ENCODE measurements at regions not wholly inside any gene's neighbourhood (a gene's known extent, or its start where the extent isn't known, plus 50 kb on each side); places are given as distances from the start of the nearest gene placed in this dataset.

DNA sequence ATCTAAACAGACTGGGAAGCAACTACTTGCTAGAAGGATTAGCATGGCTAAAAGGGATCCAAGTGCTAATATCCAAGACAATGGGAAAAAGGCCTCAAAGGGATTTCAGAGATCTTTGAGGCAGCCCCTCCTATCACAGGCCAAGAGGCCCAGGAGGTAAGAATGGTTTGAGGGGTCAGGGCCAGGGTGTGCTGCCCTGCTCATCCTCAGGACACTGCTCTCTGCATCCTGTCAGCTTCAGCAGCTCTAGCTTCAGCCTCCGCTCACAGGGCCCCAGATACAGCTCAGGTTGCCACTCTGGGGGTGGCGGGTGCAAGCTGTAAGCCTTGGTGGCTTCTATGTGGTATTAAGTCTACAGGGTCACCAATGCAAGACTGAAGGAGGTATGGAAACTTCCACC, 278.7 kb downstream of the PARP8 start:
- Histone ChIP-seq H3K36me3 (ENCODE audit: insufficient read depth, low read length) (no peaks in the 10 kb centered on the region), H3K4me1 (ENCODE audit: insufficient read depth, low read length, severe bottlenecking) (no peaks in the 10 kb centered on the region), H3F3A (ENCODE audit: insufficient read depth, low read length) (no peaks in the 10 kb centered on the region), H3K79me2 (ENCODE audit: insufficient read depth, low read length) (no peaks in the 10 kb centered on the region), H3K27me3 (ENCODE audit: insufficient read depth, low read length) (no peaks in the 10 kb centered on the region), H3K9me3 (ENCODE audit: low read length) (no peaks in the 10 kb centered on the region), H3K4me3 (ENCODE audit: low read depth, low read length, poor library complexity, severe bottlenecking) (no peak overlapping the region), H2AFZ (ENCODE audit: low read length) (no peak overlapping the region), H4K20me1 (ENCODE audit: insufficient read depth, low read length) (no peaks in the 10 kb centered on the region), H3K9ac (ENCODE audit: low read length) (no peak overlapping the region), H3K27ac (ENCODE audit: low read depth, low read length, poor library complexity, severe bottlenecking) (no peak overlapping the region), H3K9me2 (ENCODE audit: low read depth, low read length) (no peaks in the 10 kb centered on the region), H3K4me2 (ENCODE audit: low read length) (no peak overlapping the region)
- TF ChIP-seq, protein P1, sequence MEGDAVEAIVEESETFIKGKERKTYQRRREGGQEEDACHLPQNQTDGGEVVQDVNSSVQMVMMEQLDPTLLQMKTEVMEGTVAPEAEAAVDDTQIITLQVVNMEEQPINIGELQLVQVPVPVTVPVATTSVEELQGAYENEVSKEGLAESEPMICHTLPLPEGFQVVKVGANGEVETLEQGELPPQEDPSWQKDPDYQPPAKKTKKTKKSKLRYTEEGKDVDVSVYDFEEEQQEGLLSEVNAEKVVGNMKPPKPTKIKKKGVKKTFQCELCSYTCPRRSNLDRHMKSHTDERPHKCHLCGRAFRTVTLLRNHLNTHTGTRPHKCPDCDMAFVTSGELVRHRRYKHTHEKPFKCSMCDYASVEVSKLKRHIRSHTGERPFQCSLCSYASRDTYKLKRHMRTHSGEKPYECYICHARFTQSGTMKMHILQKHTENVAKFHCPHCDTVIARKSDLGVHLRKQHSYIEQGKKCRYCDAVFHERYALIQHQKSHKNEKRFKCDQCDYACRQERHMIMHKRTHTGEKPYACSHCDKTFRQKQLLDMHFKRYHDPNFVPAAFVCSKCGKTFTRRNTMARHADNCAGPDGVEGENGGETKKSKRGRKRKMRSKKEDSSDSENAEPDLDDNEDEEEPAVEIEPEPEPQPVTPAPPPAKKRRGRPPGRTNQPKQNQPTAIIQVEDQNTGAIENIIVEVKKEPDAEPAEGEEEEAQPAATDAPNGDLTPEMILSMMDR (IDR thresholded peaks at IDR 0.05; ENCODE audit: low read length) = no peak
- no peak for TF ChIP-seq EZH2 (IDR thresholded peaks at IDR 0.05; ENCODE audit: borderline replicate concordance, low read length)

DNA sequence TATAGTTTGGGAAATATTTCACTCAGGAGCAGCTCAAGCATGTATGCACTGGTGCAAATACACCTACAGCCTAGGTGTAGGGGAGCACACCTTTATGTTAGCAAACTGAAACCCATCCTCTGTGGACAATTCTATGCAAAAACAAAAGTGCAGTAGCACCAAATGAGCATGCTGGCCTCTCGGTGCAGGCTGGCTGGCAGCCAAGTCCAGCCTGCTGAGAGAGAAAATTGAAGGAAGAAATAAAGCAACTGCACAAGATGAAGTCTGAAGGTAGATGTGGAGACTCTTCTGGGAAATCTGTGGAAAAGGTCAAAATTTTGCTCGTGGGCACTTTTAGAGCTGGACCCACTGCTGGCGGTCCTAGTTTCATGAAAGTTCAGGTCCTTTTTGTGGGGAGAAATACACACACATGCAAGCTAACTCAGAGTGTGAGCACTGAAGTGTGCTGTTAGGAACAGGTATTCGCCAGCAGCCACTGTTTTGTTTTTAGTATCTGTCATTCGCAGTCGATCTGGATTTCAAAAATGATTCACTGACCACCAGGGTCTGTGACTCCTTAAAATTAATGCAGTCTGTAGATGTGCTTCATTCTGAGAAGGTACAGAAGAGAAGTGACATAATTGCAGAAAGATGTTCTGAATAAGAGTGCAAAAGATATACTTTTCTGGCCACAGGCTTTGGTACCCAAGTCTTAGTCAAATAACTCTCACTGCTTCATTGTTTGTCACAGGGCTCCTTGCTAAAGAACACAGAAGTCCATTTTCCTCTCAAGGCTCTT, 281.7 kb downstream of the PARP8 start:
- H3K79me2 ChIP-seq (ENCODE audit: insufficient read depth, low read length) = no peaks in the 10 kb centered on the region
- H3K9me3 ChIP-seq (ENCODE audit: low read length) = no peaks in the 10 kb centered on the region
- no peaks in the 10 kb centered on the region for H3K4me1 ChIP-seq (ENCODE audit: insufficient read depth, low read length, severe bottlenecking)
- H4K20me1 ChIP-seq (ENCODE audit: insufficient read depth, low read length) = no peaks in the 10 kb centered on the region
- no peaks in the 10 kb centered on the region for H3F3A ChIP-seq (ENCODE audit: insufficient read depth, low read length)
- no peak overlapping the region for H3K9ac ChIP-seq (ENCODE audit: low read length)
- no peak overlapping the region for H2AFZ ChIP-seq (ENCODE audit: low read length)
- TF ChIP-seq EZH2 (IDR thresholded peaks at IDR 0.05; ENCODE audit: borderline replicate concordance, low read length) = no peak
- TF ChIP-seq, protein P1 (IDR thresholded peaks at IDR 0.05; ENCODE audit: low read length) = no peak
- H3K27me3 ChIP-seq (ENCODE audit: insufficient read depth, low read length) = no peaks in the 10 kb centered on the region
- H3K27ac ChIP-seq (ENCODE audit: low read depth, low read length, poor library complexity, severe bottlenecking) = no peak overlapping the region
- H3K4me2 ChIP-seq (ENCODE audit: low read length) = no peak overlapping the region
- no peaks in the 10 kb centered on the region for H3K36me3 ChIP-seq (ENCODE audit: insufficient read depth, low read length)
- no peaks in the 10 kb centered on the region for H3K9me2 ChIP-seq (ENCODE audit: low read depth, low read length)
- H3K4me3 ChIP-seq (ENCODE audit: low read depth, low read length, poor library complexity, severe bottlenecking) = no peak overlapping the region

DNA sequence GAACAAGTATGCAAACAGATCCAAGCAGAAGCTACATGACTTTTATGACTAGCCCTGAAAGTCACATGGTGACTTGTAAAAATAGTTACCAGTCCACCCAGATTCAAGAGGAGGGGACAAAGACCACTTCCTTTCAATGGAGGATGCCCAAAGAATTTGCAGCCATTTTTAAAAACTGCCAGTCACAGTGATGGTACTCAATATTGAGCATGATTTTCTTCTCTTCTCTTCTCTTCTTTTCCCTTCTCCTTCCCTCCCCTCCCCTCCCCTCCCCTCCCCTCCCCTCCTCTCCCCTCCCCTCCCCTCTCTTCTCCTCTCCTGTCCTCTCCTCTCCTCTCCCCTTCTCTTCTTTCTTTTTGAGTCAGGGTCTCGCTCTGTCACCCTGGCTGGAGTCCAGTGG, 286.9 kb downstream of the PARP8 start:
- Histone ChIP-seq H3K4me2 (ENCODE audit: low read length) (no peak overlapping the region), H3K79me2 (ENCODE audit: insufficient read depth, low read length) (no peaks in the 10 kb centered on the region), H3K9me3 (ENCODE audit: low read length) (no peaks in the 10 kb centered on the region), H3K9me2 (ENCODE audit: low read depth, low read length) (no peaks in the 10 kb centered on the region), H3K36me3 (ENCODE audit: insufficient read depth, low read length) (no peaks in the 10 kb centered on the region), H2AFZ (ENCODE audit: low read length) (no peak overlapping the region), H3K27ac (ENCODE audit: low read depth, low read length, poor library complexity, severe bottlenecking) (no peak overlapping the region), H3F3A (ENCODE audit: insufficient read depth, low read length) (no peaks in the 10 kb centered on the region), H3K4me3 (ENCODE audit: low read depth, low read length, poor library complexity, severe bottlenecking) (no peak overlapping the region), H3K27me3 (ENCODE audit: insufficient read depth, low read length) (no peaks in the 10 kb centered on the region), H4K20me1 (ENCODE audit: insufficient read depth, low read length) (no peaks in the 10 kb centered on the region), H3K4me1 (ENCODE audit: insufficient read depth, low read length, severe bottlenecking) (no peaks in the 10 kb centered on the region), H3K9ac (ENCODE audit: low read length) (no peak overlapping the region)
- no peak for TF ChIP-seq EZH2 (IDR thresholded peaks at IDR 0.05; ENCODE audit: borderline replicate concordance, low read length)
- TF ChIP-seq, protein P1 (IDR thresholded peaks at IDR 0.05; ENCODE audit: low read length) = no peak
